ENCODE measurements at regions not wholly inside any gene's neighbourhood (a gene's known extent, or its start where the extent isn't known, plus 50 kb on each side); places are given as distances from the start of the nearest gene placed in this dataset.

GRCh38 chr5:29720954-29721353 lies 1472.5 kb upstream of the CDH6 start:
- intact Hi-C loops (cut with micrococcal nuclease), result no loop called here

- intact Hi-C loops (cut with micrococcal nuclease), result no loop called here
Observed at GRCh38 chr5:29719171-29719570, 1474.3 kb upstream of the CDH6 start.

GRCh38 chr5:29715167-29715566 lies 1478.3 kb upstream of the CDH6 start:
- intact Hi-C loops (cut with micrococcal nuclease), result no loop called here

- intact Hi-C loops (cut with micrococcal nuclease), result no loop called here
Observed at GRCh38 chr5:29702875-29703274, 1490.6 kb upstream of the CDH6 start.

GRCh38 chr5:29701600-29701999 lies 1491.9 kb upstream of the CDH6 start:
- intact Hi-C loops (cut with micrococcal nuclease), result no loop called here

- intact Hi-C loops (cut with micrococcal nuclease), result no loop called here
Observed at GRCh38 chr5:29697785-29698414, 1495.6 kb upstream of the CDH6 start.

- intact Hi-C loops (cut with micrococcal nuclease), result no loop called here
Observed at GRCh38 chr5:29697278-29697677, 1496.2 kb upstream of the CDH6 start.

- intact Hi-C loops (cut with micrococcal nuclease), result no loop called here
Observed at GRCh38 chr5:29672678-29673077, 1520.8 kb upstream of the CDH6 start.

GRCh38 chr5:29662876-29663275 lies 1530.6 kb upstream of the CDH6 start:
- intact Hi-C loops (cut with micrococcal nuclease), result no loop called here

- intact Hi-C loops (cut with micrococcal nuclease), result no loop called here
Observed at GRCh38 chr5:29654954-29655353, 1538.5 kb upstream of the CDH6 start.

GRCh38 chr5:29649321-29649720 lies 1544.2 kb upstream of the CDH6 start:
- intact Hi-C loops (cut with micrococcal nuclease), result no loop called here

- intact Hi-C loops (cut with micrococcal nuclease), result no loop called here
Observed at GRCh38 chr5:29642601-29643000, 1550.9 kb upstream of the CDH6 start.

GRCh38 chr5:29614206-29614605 lies 1579.3 kb upstream of the CDH6 start:
- intact Hi-C loops (cut with micrococcal nuclease), result no loop called here

GRCh38 chr5:29588236-29588635 lies 1605.2 kb upstream of the CDH6 start:
- intact Hi-C loops (cut with micrococcal nuclease), result no loop called here

- intact Hi-C loops (cut with micrococcal nuclease), result no loop called here
Observed at GRCh38 chr5:29587832-29588231, 1605.7 kb upstream of the CDH6 start.

- intact Hi-C loops (cut with micrococcal nuclease), result no loop called here
Observed at GRCh38 chr5:29568028-29568427, 1625.5 kb upstream of the CDH6 start.

- intact Hi-C loops (cut with micrococcal nuclease), result no loop called here
Observed at GRCh38 chr5:29561564-29561963, 1631.9 kb upstream of the CDH6 start.

GRCh38 chr5:29550523-29550922 lies 1643.0 kb upstream of the CDH6 start:
- intact Hi-C loops (cut with micrococcal nuclease), result no loop called here

- intact Hi-C loops (cut with micrococcal nuclease), result no loop called here
Observed at GRCh38 chr5:29548262-29548661, 1645.2 kb upstream of the CDH6 start.

GRCh38 chr5:29547236-29547865 lies 1646.1 kb upstream of the CDH6 start:
- intact Hi-C loops (cut with micrococcal nuclease), result no loop called here

GRCh38 chr5:29543501-29543900 lies 1650.0 kb upstream of the CDH6 start:
- intact Hi-C loops (cut with micrococcal nuclease), result no loop called here

GRCh38 chr5:29524227-29524626 lies 1669.3 kb upstream of the CDH6 start:
- intact Hi-C loops (cut with micrococcal nuclease), result no loop called here

- intact Hi-C loops (cut with micrococcal nuclease), result no loop called here
Observed at GRCh38 chr5:29518176-29518575, 1675.3 kb upstream of the CDH6 start.

Measured in T-helper 1 cell treated with Interleukin-12 subunit alpha and Interleukin-12 subunit beta and Interleukin-4 antibody, amounts not matched to agents 30 ng/mL and 1 ng/mL, for 36 hours (primary cell).